SKM-1 treated with dmso at 0.1 percent for 144 hours (cell line): ENCODE measurements at regions not wholly inside any gene's neighbourhood (a gene's known extent, or its start where the extent isn't known, plus 50 kb on each side); places are given as distances from the start of the nearest gene placed in this dataset.

Experiments used
- DNase-seq: peaks from one replicate; lab custom pipeline; 2025; ENCODE audit not compliant: unreplicated experiment; lab: John Stamatoyannopoulos, UW

GRCh38 chr20:9981829-9982228, 53.0 kb upstream of the ANKEF1 start:
- no peak for DNase-seq

DNA sequence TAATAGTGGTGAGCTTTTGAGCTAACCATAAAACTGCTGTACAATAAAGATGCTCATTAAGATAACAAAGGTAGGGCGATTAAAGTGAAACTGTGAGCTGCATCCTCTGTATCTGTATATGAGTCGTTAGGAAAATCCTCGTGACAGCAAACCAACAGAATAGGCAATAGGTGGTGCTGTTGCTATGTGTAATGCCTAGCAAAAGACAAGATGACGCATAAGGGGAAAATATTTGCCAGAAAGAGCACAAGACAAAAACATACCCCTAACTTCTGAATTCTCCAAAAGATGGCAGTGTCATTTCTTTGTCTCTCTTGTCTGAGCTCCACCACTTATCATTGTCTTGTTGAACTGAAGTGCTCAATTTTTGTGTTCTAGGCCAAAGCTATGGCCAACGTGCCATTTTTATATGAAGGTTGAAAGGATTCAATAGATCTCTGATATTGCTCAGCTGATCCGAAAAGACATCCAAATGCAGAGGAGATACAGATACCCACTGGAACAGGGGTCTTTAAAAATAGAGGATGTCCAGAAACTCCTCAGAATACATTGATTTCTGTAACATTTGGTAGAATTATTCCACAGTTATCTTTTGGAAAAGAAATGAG, 56.3 kb upstream of the ANKEF1 start:
- peak; percentile 23 for DNase-seq

GRCh38 chr20:9977629-9978028, 57.2 kb upstream of the ANKEF1 start:
- DNase-seq = no peak

GRCh38 chr20:9974324-9974723, 60.5 kb upstream of the ANKEF1 start:
- DNase-seq = no peak

DNA sequence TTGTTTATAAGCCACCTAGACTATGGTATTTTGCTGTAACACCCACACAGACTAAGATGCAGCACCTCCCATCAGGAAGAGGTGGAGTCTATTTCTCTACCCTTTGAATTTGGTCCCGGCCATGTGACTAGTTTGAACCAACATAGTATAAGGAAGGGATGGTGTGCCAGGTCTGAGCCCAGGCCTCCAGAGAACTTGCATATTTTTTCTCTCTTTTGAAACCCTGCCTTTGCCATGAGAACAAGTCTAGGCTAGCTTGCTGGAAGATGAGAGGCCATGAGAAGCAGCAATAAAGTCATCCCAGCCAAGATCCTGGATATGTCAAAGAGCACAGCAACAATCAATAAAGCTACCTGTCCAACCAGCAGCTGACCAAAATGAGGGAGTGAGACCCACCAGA, 63.0 kb upstream of the ANKEF1 start:
- no peak for DNase-seq

GRCh38 chr20:9969626-9970025, 65.2 kb upstream of the ANKEF1 start:
- no peak for DNase-seq

- DNase-seq = no peak
Measured at GRCh38 chr20:9968015-9968414, 66.8 kb upstream of the ANKEF1 start.

GRCh38 chr20:9966966-9967365, 67.8 kb upstream of the ANKEF1 start:
- no peak for DNase-seq

- DNase-seq = no peak
Measured at GRCh38 chr20:9963029-9963428, 71.8 kb upstream of the ANKEF1 start.

GRCh38 chr20:9958693-9959092, 76.1 kb upstream of the ANKEF1 start:
- no peak for DNase-seq

- DNase-seq = no peak
Measured at GRCh38 chr20:9955646-9956045, 79.1 kb upstream of the ANKEF1 start.

GRCh38 chr20:9949563-9949962, 85.2 kb upstream of the ANKEF1 start:
- DNase-seq = no peak

GRCh38 chr20:9945408-9945807, 89.4 kb upstream of the ANKEF1 start:
- no peak for DNase-seq

DNA sequence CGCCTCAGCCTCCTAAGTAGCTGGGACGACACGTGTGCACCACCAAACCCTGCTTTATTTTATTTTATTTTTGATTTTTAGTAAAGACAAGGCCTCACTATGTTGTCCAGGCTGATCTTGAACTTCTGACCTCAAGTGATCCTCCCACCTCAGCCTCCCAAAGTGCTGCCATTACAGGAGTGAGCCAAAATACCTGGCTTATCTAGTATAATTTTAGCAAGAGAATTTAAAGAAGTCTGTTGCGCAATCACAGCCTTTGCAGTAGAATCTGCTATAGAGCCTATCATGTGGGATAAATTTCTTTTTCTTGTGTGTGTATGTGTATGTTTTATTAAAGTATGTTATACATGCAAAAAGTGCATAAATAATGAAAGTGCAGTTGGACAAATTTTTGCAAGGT, 92.1 kb upstream of the ANKEF1 start:
- no peak for DNase-seq

DNA sequence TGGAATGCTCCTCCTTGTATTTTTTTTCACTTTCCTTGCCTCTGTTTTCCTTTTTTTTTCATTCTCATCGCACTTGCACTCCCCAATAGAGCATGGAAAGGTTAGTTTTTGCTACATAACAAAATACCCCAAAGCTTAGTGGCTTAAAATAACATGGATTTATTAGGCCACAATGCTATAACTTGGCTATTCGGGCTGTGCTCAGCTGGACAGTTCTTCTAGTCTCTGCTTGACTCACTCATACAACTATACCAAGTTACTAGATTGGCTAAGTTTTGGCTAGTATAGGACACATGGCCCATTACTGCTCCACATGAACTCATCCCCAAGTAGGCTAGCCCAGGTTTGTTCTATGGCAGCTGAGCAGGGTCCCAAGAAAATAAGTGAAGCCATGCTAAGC, 94.5 kb upstream of the ANKEF1 start:
- no peak for DNase-seq

- DNase-seq = no peak
Measured at GRCh38 chr20:9939231-9939630, 95.6 kb upstream of the ANKEF1 start.

DNA sequence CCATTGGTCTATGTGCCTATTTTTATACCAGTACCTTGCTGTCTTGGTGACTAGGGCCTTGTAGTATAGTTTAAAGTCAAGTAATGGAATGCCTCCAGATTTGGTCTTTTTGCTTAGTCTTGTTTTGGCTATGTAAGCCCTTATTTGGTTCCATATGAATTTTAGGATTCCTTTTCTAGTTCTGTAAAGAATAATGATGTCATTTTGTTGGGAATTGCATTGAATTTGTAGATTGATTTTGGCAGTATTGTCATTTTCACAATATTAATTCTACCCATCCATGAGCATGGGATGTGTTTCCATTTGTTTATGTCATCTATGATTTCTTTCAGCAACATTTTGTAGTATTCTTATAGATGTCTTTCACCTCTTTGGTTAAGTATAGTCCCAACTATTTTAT, 96.4 kb upstream of the PAK5 start:
- no peak for DNase-seq

- no peak for DNase-seq
Measured at GRCh38 chr20:9930142-9930541, 91.3 kb upstream of the PAK5 start.

DNA sequence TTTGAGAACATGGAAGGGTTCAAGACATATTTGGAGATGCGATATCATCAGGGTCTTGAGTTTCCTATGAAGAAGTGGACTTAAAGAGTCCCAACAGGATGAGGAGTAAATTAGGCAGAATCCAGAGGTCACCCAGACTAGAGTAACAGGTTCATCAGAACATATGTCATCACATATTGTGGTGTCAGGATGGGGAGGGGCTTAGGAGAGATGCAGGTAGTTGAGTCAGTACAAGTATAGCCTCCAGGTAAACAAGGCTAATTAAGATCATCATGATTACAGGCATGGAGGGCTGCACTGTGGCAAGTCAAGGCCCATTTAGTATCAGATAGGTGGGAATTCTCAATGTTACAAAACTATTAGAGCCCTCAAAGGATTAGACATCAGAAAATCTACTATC, 90.1 kb upstream of the PAK5 start:
- no peak for DNase-seq

DNA sequence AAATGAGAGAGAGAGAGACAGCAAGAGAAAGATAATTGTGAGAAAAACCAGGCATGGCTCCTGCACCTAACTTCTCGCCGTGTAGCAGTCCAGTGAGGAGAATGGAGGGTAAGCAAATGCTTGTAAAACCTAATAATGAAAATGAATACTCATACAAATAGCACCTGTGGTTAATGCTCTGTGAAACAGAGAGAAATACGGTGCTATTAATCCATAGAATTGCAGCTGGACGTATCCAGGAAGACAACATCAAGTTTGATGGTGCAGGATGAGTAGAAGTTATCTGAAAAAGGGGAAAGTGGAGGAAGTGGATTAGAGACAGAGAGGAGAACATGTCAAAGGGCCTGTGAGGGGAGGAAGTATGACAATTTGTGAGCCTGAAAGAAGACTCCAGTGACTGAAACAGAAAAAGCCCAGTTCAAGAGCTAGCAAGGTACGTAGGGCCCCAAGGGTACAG, 89.4 kb upstream of the PAK5 start:
- DNase-seq = no peak

DNA sequence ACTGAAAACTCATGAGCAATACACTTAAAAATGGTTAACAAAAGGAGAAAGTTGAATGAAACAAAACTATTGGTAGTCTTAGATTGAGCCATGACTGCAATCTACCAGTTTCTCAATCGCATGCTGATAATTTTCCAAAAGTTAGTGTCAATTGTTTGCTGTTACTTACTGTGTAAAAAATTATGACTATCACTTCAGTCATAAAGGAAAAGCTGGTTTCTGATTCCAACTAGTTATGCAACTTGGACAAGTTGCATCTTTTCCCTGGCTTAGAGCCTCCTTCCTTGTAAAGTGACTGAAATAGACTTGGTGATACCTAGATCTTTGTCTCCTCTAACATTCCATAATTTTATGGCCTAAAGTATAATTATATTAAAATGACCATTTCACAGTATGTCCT, 88.3 kb upstream of the PAK5 start:
- DNase-seq = no peak

DNA sequence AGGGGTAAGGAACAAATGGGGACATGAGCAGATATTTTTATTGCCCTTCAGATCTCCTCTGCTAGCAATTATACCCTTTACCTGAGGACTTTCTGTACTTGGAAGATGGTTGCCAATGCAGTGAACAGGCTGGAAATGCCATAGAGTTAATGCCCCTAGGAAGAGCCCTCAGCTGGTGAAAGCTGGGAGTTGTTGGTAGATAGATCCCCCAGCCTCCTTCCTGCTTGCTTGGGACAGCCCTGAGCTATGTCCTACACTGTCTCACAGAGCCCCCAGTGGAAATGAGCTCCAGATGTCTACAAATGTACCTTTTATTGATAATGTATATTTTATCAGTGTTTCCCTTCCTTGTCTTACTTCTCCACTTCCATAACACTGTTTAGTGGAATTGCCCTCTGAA, 87.6 kb upstream of the PAK5 start:
- DNase-seq = no peak

DNA sequence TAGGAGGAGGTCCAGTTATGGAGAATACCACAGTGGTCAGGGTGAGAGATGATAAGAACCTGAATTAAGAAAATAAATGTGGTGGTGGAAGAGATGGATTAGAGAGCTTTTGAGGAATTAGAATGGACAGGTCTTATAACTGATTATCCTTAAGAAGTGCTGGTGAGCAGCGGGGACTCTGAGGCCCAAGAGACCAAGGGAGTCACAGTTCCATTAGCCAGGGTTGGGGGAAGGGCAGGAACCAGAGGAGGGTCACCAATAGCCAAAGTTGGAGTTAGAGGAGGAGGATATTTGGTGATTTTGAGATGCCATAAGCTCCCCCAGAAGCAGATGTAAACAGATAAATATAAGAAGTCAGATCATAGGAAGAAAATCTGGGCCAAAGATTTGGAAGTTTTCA, 87.1 kb upstream of the PAK5 start:
- DNase-seq = no peak

- no peak for DNase-seq
Measured at GRCh38 chr20:9923648-9924047, 84.8 kb upstream of the PAK5 start.
